ENCODE measurements at regions not wholly inside any gene's neighbourhood (a gene's known extent, or its start where the extent isn't known, plus 50 kb on each side); places are given as distances from the start of the nearest gene placed in this dataset.

DNA sequence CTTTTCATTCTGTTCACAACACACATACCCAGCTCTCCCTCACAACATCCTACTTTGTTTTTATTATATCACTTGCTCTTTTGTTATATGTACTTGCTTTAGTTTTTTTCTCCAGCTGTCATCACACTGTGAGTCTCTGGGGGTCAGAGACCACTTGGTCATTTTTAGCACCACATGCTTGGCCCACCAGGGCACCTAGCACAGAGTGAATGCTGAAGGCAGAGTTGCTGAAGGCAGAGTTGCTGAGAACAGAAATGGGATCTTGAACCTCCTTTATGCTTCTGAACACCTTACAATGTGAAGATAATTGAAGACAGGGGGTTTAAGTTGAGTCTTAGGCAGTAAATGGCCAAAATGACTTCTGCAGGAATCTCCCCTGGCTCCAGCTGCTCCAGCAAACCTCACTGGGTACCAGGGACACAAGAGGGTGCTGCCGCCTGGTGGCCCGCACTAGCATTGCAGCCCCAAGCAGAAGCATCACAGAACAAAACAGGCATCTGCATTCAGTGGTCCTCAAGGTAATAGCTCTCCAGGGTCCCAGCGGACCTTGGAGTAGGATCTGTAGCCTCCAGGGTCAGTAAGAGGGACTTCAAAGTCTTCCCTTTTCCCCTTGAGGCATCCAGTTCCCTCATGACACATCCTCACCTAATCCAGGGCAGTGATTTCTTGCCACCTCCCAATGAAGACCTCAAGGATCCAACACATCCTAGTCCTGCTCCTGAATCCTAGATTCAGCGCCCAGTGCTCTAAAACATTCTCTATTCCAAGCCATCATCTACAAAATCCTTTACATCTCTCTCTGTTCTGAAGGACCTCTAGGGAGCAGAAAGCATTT, 1972.6 kb downstream of the TP53TG3F start:
- Histone ChIP-seq H3K27me3 (ENCODE audit: control insufficient read depth in 3 of 3, insufficient read depth in 3 of 3, low read length in 2 of 3) (no peaks in the 10 kb centered on the region), H3K9me3 (ENCODE audit: control insufficient read depth in 4 of 4, insufficient read depth in 3 of 4, low read length in 3 of 4) (peaks cover 0 to 28% (median 5%) of the 10 kb centered on the region in 4 donors), H3K4me3 (no peak overlapping the region), H3K36me3 (ENCODE audit: control insufficient read depth in 4 of 4, insufficient read depth in 4 of 4, low read length in 4 of 4) (no peaks in the 10 kb centered on the region), H3K4me1 (ENCODE audit: control insufficient read depth in 5 of 5, insufficient read depth in 5 of 5, low read length in 5 of 5) (no peaks in the 10 kb centered on the region), H3K27ac (ENCODE audit: low read depth in 1 of 2, low read length in 1 of 2) (no peak overlapping the region), H3K9ac (ENCODE audit: insufficient read depth in 1 of 2, low read length in 2 of 2) (no peak overlapping the region)
- no peak for DNase-seq
- TF ChIP-seq, protein P1, sequence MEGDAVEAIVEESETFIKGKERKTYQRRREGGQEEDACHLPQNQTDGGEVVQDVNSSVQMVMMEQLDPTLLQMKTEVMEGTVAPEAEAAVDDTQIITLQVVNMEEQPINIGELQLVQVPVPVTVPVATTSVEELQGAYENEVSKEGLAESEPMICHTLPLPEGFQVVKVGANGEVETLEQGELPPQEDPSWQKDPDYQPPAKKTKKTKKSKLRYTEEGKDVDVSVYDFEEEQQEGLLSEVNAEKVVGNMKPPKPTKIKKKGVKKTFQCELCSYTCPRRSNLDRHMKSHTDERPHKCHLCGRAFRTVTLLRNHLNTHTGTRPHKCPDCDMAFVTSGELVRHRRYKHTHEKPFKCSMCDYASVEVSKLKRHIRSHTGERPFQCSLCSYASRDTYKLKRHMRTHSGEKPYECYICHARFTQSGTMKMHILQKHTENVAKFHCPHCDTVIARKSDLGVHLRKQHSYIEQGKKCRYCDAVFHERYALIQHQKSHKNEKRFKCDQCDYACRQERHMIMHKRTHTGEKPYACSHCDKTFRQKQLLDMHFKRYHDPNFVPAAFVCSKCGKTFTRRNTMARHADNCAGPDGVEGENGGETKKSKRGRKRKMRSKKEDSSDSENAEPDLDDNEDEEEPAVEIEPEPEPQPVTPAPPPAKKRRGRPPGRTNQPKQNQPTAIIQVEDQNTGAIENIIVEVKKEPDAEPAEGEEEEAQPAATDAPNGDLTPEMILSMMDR (IDR thresholded peaks at IDR 0.05; ENCODE audit: control extremely low read depth, extremely low read depth): no peak
- ATAC-seq (ENCODE audit: insufficient read depth, low FRiP score): no peak
- WGBS, 2 donors: 8 to 10% methylated on average over 4 of the region's 4 CpGs

GRCh38 chr16:35440875-35441274, 1981.5 kb downstream of the TP53TG3F start:
- no peak overlapping the region for H3K4me3 ChIP-seq
- no peak for DNase-seq
- H3K9ac ChIP-seq (ENCODE audit: insufficient read depth in 1 of 2, low read length in 2 of 2): no peak overlapping the region
- TF ChIP-seq, protein P1 (IDR thresholded peaks at IDR 0.05; ENCODE audit: control extremely low read depth, extremely low read depth): no peak
- no peaks in the 10 kb centered on the region for H3K27me3 ChIP-seq (ENCODE audit: control insufficient read depth in 3 of 3, insufficient read depth in 3 of 3, low read length in 2 of 3)
- no peaks in the 10 kb centered on the region for H3K36me3 ChIP-seq (ENCODE audit: control insufficient read depth in 4 of 4, insufficient read depth in 4 of 4, low read length in 4 of 4)
- H3K9me3 ChIP-seq (ENCODE audit: control insufficient read depth in 4 of 4, insufficient read depth in 3 of 4, low read length in 3 of 4): peaks cover 0 to 40% (median 7%) of the 10 kb centered on the region in 4 donors
- no peaks in the 10 kb centered on the region for H3K4me1 ChIP-seq (ENCODE audit: control insufficient read depth in 5 of 5, insufficient read depth in 5 of 5, low read length in 5 of 5)
- no peak overlapping the region for H3K27ac ChIP-seq (ENCODE audit: low read depth in 1 of 2, low read length in 1 of 2)
- no peak for ATAC-seq (ENCODE audit: insufficient read depth, low FRiP score)

DNA sequence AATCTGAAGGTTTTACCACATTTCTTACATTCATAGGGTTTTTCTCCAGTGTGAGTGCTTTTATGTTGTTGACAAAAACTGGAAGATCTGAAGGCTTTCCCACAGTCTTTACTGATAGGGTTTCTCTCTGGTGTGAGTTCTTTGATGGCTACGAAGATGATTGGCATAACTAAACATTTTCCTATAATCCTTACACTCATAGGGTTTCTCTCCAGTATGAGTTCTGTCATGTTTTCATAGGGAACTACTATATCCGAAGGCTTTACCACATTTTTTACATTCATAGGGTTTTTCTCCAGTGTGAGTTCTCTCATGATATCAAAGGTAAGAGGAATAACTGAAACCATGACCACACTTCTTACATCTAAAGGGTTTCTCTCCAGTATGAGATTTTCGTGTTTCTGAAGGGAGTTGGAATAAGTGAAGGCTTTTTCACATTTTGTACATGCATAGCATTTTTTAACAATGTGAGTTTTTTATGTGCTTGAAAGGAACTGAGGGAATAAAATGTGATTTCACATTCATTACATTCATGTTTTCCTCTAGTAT, 1987.7 kb downstream of the TP53TG3F start:
- Histone ChIP-seq H3K4me3 (no peak overlapping the region), H3K27me3 (ENCODE audit: control insufficient read depth in 3 of 3, insufficient read depth in 3 of 3, low read length in 2 of 3) (no peaks in the 10 kb centered on the region), H3K4me1 (ENCODE audit: control insufficient read depth in 5 of 5, insufficient read depth in 5 of 5, low read length in 5 of 5) (no peaks in the 10 kb centered on the region), H3K9me3 (ENCODE audit: control insufficient read depth in 4 of 4, insufficient read depth in 3 of 4, low read length in 3 of 4) (peaks cover 0 to 38% (median 18%) of the 10 kb centered on the region in 4 donors), H3K36me3 (ENCODE audit: control insufficient read depth in 4 of 4, insufficient read depth in 4 of 4, low read length in 4 of 4) (no peaks in the 10 kb centered on the region), H3K9ac (ENCODE audit: insufficient read depth in 1 of 2, low read length in 2 of 2) (no peak overlapping the region), H3K27ac (ENCODE audit: low read depth in 1 of 2, low read length in 1 of 2) (no peak overlapping the region)
- TF ChIP-seq, protein P1 (IDR thresholded peaks at IDR 0.05; ENCODE audit: control extremely low read depth, extremely low read depth): no peak
- ATAC-seq (ENCODE audit: insufficient read depth, low FRiP score): no peak
- no peak for DNase-seq
- WGBS, 2 donors: 35 to 39% methylated on average over 3 of the region's 3 CpGs
